ENCODE measurements at regions not wholly inside any gene's neighbourhood (a gene's known extent, or its start where the extent isn't known, plus 50 kb on each side); places are given as distances from the start of the nearest gene placed in this dataset.

GRCh38 chr3:22474706-22475445, 723.9 kb upstream of the ZNF385D start:
- no peaks in the 10 kb centered on the region for H3K27me3 ChIP-seq (replicated peaks; ENCODE audit: insufficient read depth)
- ATAC-seq (ENCODE audit: insufficient number of reproducible peaks, low FRiP score, low read depth) (no peak), DNase-seq (ENCODE audit: low spot score) (no peak)
- no peak overlapping the region for H3K27ac ChIP-seq
- peaks cover 0 to 6% of the 10 kb centered on the region in 2 donors for H3K4me1 ChIP-seq (ENCODE audit: control insufficient read depth in 1 of 2, low read depth in 2 of 2)
- H3K36me3 ChIP-seq, result no peaks in the 10 kb centered on the region
- H3K9me3 ChIP-seq, result no peaks in the 10 kb centered on the region
- no peak overlapping the region for H3K4me3 ChIP-seq
- no peak for TF ChIP-seq CTCF (IDR thresholded peaks at IDR 0.05)

- no peak overlapping the region for H3K4me3 ChIP-seq
- H3K36me3 ChIP-seq, result no peaks in the 10 kb centered on the region
- ATAC-seq (ENCODE audit: insufficient number of reproducible peaks, low FRiP score, low read depth) (no peak), DNase-seq (ENCODE audit: low spot score) (no peak)
- H3K27ac ChIP-seq, result no peak overlapping the region
- no peaks in the 10 kb centered on the region for H3K27me3 ChIP-seq (replicated peaks; ENCODE audit: insufficient read depth)
- no peaks in the 10 kb centered on the region for H3K9me3 ChIP-seq
- peaks cover 0 to 6% of the 10 kb centered on the region in 2 donors for H3K4me1 ChIP-seq (ENCODE audit: control insufficient read depth in 1 of 2, low read depth in 2 of 2)
- TF ChIP-seq CTCF (IDR thresholded peaks at IDR 0.05), result no peak
These were observed 724.7 kb upstream of the ZNF385D start for GRCh38 chr3:22475665-22476240.

- no peak overlapping the region for H3K4me3 ChIP-seq
- TF ChIP-seq CTCF (IDR thresholded peaks at IDR 0.05), result no peak
- H3K9me3 ChIP-seq, result no peaks in the 10 kb centered on the region
- no peaks in the 10 kb centered on the region for H3K36me3 ChIP-seq
- DNase-seq (ENCODE audit: low spot score) (no peak), ATAC-seq (ENCODE audit: insufficient number of reproducible peaks, low FRiP score, low read depth) (no peak)
- no peaks in the 10 kb centered on the region for H3K27me3 ChIP-seq (replicated peaks; ENCODE audit: insufficient read depth)
- H3K4me1 ChIP-seq (ENCODE audit: control insufficient read depth in 1 of 2, low read depth in 2 of 2), result peaks cover 0 to 6% of the 10 kb centered on the region in 2 donors
- no peak overlapping the region for H3K27ac ChIP-seq
These were observed 726.0 kb upstream of the ZNF385D start for GRCh38 chr3:22476976-22477375.

DNA sequence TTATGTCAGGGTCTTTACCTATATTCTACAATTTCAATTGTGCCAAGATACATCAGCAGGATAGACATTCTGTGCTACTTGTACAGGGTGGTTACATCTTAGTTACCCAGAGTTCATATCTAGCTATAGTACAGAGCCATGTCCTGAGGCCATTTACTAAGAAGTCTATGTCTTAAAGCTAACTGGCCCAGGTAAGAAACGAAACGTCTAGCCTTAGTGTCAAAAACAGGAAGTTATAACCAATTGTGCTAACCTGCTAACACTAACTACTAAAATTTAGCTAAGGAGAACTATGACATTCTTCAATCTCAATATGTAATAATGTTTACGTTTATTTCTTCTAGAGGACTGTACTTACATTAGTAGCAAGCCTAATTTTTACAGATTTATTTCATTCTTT, 717.2 kb upstream of the UBE2E2 start:
- Histone ChIP-seq H3K9me3 (no peaks in the 10 kb centered on the region), H3K4me1 (ENCODE audit: control insufficient read depth in 1 of 2, low read depth in 2 of 2) (no peaks in the 10 kb centered on the region), H3K27me3 (replicated peaks; ENCODE audit: insufficient read depth) (no peaks in the 10 kb centered on the region), H3K4me3 (no peak overlapping the region), H3K27ac (no peak overlapping the region), H3K36me3 (no peaks in the 10 kb centered on the region)
- DNase-seq (ENCODE audit: low spot score) (no peak), ATAC-seq (ENCODE audit: insufficient number of reproducible peaks, low FRiP score, low read depth) (no peak)
- TF ChIP-seq CTCF (IDR thresholded peaks at IDR 0.05), result no peak

- TF ChIP-seq CTCF (IDR thresholded peaks at IDR 0.05), result no peak
- Histone ChIP-seq H3K27ac (no peak overlapping the region), H3K36me3 (no peaks in the 10 kb centered on the region), H3K4me3 (no peak overlapping the region), H3K27me3 (replicated peaks; ENCODE audit: insufficient read depth) (no peaks in the 10 kb centered on the region), H3K9me3 (no peaks in the 10 kb centered on the region), H3K4me1 (ENCODE audit: control insufficient read depth in 1 of 2, low read depth in 2 of 2) (peaks cover 0 to 7% of the 10 kb centered on the region in 2 donors)
- no peak for ATAC-seq (ENCODE audit: insufficient number of reproducible peaks, low FRiP score, low read depth)
- DNase-seq (ENCODE audit: low spot score), result no peak
These were observed 712.4 kb upstream of the UBE2E2 start for GRCh38 chr3:22490747-22491146.

All from thoracic aorta (tissue), 2 donors.